Right renal pelvis (tissue), 4 donors: ENCODE measurements at regions not wholly inside any gene's neighbourhood (a gene's known extent, or its start where the extent isn't known, plus 50 kb on each side); places are given as distances from the start of the nearest gene placed in this dataset.

Source experiments
- DNase-seq, 4 donors: peaks; one replicate each; pipeline ENCODE4 v3.0.0-alpha.2; 2013; ENCODE audit warnings: low read depth in 4 of 4, low spot score in 3 of 4, missing footprints in 1 of 4

DNA sequence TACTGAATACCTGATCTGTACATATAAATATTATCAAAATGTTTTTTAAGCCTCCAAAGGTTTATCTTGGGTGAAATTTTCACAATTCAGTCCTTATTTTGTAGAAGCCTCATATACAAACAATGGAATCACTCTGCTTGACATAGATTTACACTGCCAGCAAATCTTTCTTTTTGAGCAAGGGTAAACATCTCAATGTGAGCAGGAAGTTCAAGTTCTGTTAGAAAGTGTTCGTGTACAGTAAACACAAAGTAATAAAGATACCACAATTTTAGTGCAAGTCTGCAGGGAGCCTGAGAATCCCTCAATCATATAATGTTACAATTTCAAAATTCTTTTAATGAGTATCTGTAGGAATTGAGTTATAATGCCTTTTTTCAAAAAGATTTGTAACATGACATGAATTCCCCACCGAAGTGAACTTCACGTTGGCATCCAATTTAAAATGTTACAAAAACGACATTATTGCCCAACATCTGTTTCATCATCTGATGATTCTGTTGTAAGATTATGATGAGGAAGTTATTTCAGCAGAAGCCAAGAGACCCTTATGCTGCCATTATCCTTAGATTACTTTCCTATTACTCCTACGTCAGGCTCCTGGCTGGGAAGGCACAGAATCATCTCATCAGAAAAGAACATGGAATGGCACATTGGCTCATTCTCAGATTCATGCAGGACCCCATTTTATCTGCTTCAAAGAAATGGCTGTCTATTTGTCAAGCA, 283.9 kb upstream of the ACVR2A start:
- no peak for DNase-seq

DNA sequence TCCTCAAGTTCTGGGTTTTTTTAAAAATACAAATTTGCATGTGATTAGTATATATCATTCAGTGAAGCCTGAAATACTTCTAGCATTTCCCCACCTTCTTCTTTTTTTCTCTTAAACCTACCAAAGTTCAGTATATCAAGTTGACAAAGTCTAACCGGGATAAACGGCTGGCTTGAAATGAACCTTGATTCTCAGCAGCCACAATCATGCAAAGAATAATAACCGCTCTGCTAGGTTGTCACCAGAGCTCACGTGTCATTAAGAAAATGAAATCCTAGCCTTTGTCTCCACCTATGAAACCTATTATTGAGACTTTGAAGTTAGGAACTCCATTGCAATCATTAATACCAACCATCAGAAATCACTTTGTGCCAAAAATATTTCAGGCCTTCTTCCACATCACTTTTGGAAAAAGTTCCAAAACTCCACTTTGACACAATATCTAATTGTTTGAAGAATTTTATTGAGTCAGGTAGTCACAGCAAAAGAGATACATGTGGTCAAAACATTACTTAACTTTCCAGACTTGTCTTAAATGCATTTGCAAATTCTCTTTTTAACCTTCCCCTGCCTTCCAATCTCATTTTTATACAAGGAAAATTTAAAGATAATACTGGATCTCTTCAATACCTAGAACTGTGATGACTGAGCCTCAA, 285.6 kb upstream of the ACVR2A start:
- no peak for DNase-seq

DNA sequence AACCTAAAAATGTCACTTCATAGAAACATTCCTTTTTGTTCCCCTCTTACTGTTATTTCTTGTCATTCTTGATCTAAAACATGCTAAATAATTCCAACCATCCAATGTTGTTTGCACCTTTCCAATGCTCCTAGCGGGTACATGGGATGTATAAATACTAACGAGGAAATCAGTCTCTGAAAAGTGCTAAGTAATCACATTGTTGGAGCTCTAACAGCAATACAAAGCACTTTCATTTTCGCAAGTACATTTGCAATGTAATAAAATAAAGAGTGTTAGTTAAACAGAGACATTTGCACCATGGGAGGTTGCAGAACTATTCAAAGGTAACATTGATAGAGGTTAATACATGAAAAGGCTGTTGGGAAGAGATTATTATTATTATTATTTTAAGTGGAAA, 286.2 kb upstream of the ACVR2A start:
- DNase-seq, result no peak

DNA sequence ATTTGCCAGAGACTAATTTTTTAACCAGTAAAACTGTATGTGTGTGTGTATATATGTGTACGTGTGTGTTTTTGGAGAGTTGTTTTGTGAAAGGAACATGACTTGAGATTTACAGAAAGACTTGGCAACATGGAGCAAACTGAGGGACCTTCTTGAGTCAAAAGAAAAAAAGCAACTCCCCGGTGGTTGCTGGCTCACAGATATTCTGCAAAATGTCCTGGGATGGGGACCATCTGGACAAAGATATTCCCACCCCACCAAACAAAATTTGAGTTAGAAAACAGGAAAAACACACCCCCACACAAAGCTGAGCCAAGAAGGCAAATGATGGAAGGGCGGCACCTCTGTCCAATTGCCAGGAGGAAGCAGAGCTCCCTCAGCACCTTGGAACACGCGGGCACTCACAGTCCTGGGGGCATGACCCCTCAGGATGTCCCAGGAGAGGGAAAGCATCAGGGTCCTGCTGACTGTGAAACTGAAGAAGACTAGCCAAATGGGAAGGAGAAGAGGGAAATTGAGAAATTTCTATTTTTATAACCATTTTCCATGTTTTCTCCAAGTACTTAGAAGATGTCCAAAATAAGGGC, 290.2 kb upstream of the ACVR2A start:
- no peak for DNase-seq

DNA sequence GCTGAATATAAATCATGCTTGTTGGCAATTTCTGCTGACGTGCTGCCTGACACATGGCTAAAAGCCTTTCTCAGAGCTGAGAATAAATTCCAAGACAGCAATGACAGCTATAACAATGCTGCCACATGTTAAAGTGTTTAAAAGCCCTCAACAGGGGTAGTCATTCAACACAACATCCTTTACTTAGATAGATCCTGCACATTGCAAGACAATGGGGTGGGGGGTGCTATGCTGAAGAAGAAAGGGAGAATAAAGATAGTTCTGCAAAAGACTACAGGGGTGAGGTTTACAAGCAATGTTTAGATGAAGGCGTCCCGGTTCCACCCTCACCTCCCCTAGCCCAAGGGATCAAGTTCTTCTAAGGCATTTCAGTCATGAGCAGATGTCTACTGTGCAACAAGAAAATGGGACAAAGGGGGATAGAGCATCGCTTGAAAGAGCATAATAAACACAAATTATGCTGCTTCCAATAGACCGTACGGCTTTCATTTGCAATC, 291.0 kb upstream of the ACVR2A start:
- no peak for DNase-seq

DNA sequence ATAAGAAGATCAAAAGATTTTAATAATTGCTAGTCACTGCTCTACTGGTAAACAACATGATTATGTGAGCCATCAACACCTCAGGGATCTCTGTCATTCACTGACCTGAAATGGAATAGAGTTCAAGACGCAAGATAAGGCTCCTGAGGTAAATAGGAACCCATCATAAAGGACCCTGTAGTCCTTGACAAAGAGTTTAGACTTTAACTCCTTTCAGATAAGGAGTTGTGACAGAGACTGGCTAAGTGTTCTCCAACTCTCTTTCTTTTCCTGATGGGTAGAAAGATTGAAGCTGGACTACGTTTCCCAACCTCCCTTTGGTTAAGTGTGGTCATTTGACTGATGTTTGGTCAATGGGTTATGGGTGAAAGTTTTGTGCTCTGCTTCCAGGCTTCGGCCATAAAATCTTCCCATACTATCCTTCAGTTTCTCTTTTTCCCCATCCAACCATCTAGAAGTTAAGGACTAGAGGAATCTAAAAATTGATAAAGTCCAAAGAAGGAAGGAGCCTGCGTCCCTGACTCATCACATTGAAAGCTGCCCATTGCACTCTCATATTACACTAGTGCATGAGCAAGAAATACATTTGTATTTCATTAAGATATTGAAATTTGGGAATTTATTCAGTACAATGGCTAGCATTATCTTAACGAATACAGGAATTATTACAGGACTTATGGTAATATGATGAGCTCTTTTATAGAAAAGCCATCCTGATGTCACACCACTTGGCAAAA, 293.7 kb upstream of the ACVR2A start:
- DNase-seq, result no peak

DNA sequence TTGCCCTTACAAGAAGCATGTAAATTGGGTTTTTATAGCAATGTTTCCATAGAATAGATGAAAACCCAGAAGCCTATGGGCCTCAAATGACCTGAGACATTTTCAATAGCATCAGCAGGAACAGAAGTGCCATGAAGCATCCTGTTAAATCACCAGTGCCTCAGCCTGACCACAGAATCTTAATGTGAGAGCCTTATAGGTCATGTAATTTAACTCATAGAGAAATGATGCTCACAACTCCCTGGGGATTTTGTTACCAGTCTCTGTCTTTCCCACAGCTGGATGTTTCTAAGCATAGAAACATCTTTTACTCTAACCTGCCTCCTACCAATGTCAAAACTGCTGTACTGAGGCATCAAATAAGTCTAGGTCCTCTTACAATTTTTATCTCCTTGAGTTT, 295.8 kb upstream of the ACVR2A start:
- DNase-seq, result no peak

DNA sequence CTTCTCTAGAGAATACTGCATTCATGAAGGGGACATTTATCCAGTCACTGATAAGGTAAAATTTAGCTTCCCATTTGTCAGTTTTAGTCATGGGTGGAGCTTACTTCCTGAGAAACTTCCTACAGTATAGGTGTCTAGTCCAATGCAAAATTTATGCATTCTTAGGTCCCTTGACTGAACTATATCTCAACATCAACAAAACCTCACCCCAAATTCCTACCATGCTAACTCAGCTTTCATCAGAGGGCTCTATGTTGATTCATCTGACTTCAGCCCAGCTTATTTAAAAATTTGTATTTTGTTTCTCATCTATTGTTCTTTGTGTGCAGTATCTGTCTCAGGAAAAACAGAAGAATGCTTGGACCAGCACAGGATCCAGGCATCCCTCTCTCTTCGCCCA, 296.4 kb upstream of the ACVR2A start:
- no peak for DNase-seq

DNA sequence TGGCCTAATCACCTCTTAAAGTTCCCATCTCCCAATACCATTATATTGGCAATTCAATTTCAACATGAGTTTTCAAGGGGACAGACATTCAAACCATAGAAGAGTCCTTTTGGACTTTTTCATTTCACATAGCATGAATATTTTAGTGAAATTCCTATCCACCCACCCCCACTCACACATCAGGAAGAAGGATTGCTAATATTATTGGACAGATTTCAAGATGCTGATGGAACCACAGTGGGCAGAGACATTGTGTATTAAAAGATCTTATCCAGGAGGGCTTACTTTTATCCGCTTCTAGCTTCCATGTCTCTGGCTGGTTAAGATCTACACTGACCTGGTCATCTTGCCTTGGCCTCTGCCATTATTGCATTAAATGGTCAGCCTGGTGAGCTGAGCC, 297.4 kb upstream of the ACVR2A start:
- no peak for DNase-seq

DNA sequence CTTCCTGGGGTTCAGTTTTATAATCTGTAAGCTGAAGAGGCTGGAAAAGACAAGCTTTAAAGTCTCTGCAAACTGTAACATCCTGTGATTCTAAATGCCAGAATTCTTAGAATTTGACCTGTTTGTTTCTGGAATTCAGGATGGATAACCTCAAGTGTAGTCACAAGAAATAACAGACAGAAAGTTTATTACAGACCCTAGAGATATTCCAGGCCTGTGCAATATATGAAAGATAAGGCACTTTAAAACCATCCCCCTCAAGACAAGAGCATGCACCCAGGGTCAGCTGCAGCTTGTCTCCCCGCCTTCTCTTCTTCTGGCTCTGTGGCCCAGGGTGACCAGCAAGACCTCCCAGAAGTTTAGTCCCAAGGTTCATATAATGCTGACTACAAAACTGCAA, 298.7 kb upstream of the ACVR2A start:
- DNase-seq, result no peak

DNA sequence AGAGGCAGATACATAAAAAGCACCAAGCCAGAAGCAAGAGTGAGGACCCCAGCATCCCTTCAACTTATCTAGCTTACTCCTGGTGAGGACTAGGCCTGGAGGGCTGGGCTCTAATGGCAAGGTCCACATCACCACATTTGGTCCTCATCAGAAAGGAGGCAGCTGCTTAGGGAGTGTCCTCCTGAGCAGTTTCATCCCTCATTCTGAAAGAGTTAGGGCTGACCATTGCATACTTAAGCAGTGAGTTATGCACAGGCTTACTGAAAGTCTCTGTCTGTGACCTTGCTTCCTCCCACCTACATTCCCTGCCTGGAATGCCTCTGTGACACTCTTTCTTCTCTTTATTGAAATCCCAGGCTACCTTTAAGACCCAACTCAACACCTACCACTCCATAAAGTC, 301.8 kb upstream of the ACVR2A start:
- DNase-seq, result no peak

DNA sequence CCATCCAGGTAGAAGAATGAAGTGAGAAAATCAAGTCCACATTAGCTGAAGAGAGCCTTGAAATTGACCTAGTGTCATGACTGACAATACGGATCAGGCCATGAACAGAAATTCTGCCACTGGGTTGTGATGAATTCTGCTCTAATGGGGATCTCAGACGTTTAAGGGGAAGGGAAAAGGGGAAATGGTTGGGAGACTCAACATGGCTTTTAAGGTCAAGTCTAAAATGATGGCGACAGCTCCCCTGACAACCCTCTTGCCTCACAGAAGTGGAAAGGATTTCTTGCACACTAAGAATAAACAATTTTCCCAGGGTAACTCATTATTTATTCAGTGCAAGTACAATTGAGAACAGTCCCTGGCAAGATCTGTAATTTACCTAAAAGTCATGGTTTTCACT, 302.5 kb upstream of the ACVR2A start:
- no peak for DNase-seq

DNA sequence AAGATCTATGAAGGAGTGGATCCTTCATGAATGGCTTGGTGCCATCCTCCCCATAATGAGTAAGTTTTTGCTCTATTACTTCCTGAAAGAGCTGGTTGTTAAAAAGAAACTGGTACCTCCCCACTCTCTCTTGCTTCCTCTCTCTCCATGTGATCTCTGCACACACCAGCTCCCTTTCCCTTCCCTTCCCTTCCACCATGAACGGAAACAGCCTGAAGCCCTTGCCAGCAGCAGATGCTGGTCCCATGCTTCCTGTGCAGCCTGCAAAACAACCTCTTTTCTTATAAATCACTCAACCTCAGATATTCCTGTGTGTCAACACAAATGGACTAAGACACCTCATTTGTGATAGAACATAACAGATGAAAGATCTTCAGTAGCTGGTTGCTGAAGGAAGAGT, 303.5 kb upstream of the ACVR2A start:
- DNase-seq, result no peak

DNA sequence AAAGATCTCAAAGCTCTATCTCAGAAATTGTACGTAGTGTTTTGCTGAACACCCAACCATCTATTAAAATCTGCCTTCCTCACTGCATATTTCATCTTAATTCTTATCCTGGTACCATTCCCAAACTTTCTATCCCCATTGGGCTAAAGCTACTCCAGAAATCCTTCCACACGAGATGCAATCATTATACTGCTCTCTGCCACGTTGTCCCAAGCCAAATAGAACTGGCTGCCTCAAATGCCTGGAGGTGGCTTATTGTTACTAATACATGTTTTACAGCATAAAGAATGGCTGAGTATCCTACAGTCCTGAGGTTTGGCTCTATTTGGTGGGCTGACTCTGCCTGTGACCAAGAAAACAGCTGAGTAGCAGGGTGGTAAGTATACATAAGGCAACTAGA, 306.0 kb upstream of the ACVR2A start:
- no peak for DNase-seq

DNA sequence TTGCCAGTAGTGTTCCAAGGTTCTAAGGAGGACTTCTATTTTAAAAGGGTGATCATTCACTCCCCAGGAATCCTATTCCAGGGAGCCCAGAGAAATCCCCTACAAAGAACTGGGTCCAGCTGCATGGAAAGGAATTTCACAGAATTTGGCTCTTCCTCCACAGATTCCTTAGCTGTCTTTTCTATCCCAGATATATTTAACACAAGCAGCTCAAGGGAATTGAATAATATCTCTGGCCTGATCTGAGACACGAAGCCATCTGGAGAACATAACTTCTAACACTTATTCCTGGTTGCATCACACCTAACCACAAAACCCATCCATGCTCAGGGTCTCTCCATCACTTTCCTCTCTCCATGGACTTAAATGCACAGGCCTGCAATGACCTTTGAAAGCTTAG, 306.7 kb upstream of the ACVR2A start:
- DNase-seq, result no peak

DNA sequence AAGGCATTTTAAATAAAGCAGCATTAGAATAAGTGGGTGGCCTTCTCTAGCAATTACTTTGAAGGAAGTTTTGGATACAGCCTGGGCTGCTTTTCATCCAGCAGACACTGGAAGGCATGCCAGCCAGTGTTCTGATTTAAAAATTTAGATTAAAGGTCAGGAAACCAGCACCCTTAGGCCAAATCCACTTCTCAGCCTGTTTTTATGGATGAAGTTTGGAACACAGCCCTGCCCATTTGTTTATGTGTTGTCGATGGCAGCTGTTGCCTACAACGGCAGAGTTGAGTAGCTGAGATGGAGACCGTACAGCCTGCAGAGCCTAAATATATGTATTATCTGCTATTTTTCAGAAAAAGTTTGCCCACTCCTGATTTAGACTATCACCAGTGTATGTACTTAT, 313.6 kb upstream of the ACVR2A start:
- DNase-seq, result no peak

DNA sequence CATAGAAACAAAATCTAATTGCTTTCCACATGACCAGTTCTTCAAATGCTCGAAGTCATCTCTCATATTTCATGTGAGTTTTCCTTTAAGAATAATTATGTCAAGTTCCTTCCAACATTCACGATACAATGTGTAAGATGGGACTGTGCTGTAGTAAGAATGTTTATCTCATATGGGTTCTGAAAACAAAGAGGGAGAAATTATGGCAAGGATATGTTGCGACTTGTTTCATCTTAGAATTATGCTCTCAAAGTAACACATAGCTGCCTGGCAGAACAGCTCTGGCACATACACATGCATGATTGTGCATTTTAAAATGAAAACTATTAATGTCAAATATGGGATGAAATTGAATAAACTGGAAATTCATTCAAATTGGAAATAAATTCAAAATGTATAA, 314.8 kb upstream of the ACVR2A start:
- DNase-seq, result no peak

DNA sequence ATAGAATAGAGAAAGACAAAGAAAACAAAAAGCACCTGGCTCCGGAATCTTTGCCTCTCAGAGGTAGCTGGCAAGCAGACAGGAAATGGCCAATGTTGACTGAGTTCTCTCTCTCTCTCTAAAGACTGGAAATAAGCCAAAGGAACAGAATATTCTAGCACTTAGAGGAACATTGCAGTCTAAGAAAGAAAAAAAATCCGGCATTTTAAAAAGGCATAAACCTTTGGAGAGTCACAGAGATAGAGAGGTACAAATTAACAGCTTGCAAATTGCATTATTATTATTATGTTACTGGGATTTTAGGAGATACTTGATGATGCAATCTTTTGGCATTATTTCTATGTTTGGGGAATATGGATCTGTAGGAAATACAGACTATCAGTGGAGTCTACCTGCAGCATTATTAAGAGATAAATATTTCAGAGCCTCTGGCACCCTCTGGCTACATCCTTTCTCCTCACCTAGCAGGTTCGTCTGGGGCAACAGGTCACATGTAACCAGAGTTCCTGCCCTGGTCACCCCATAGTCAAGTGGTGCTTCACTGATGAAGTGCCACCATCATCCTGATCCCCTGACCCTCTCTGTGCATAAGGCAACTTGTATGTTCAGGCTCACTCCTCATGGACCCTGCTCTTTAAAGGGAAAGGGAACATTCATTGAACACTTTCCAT, 318.9 kb upstream of the ACVR2A start:
- no peak for DNase-seq

DNA sequence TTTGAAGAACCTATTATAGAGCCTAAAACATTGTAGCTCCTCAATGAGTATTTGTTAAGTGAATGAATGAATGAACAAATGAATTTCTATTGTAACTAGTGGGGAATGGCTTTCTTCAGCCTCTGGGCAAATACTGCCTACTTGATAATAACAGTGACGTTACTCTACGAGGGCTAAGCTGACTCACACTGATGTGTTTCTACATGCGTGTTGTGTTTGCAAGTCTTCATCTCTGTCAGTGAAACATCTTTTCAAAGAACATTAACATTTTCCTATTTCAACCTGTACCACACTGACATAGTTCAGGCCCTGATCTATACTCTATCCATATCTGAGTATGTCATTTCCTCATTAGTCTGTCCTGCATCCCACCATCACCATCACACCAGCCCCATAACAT, 319.9 kb upstream of the ACVR2A start:
- DNase-seq, result no peak

DNA sequence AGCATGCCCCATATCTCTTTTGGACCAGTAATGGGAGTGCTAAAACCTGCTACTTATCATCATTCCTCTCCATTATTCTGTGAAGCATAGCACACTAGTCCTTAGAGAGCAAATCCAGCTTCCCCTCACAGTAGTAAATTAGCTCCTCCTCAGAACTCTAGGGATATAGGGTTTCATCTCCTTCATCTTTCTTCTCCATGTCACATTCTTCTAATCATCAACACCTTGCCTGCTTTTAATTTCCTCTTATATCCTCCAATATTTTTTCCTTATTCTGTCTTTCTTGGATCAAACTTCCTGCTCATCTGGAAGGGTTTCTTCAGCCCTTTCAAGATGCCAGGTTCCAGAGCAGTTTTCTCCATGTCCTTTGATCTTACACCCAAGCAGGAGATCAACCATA, 321.4 kb upstream of the ACVR2A start:
- DNase-seq, result no peak

DNA sequence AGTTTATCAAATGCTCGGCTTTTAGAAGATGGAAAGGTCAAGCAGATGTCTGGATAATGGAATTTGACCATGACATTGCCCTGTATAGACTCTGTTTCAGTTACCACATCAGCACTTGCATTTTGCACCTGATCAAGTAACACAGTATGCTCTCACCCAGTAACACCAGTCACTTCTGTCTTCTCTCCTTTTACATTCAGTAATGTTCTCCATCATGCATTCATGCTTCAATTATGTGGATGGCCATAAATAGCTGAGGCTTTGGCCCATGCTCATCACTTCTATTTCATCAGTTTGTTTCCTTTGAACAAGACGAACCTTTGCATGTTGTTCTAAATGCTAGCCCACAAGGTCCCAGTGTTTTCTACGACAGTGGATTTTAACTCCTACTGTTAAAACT, 322.9 kb upstream of the ACVR2A start:
- DNase-seq, result no peak
